Stimulated activated effector memory CD8-positive, alpha-beta T cell treated with anti-CD3 and anti-CD28 coated beads, Interleukin-12 subunit alpha, Interleukin-12 subunit beta, amount 100 ng/mL, for 72 hours (primary cell): ENCODE measurements at regions not wholly inside any gene's neighbourhood (a gene's known extent, or its start where the extent isn't known, plus 50 kb on each side); places are given as distances from the start of the nearest gene placed in this dataset.

Experiments used
- ATAC-seq: fragments of 150-1000 bp; cut with Tn5 transposase; 2 replicates; pipeline ENCODE4 v1.10.0; 2021
- DNase-seq, 2 donors: peaks; one replicate each; pipeline ENCODE4 v3.0.0; 2021 to 2022; ENCODE audit warnings: low spot score in 2 of 2
- H3K27ac Mint-ChIP-seq: one replicate; pipeline ENCODE4 v1.8.0; 2022; ENCODE audit warnings: mild to moderate bottlenecking, mixed read lengths
- H3K36me3 Mint-ChIP-seq: one replicate; pipeline ENCODE4 v1.8.0; 2022; ENCODE audit warnings: mild to moderate bottlenecking, mixed read lengths
- H3K4me1 Mint-ChIP-seq: one replicate; pipeline ENCODE4 v1.8.0; 2022; ENCODE audit warnings: mixed read lengths
- H3K4me3 Mint-ChIP-seq: one replicate; pipeline ENCODE4 v1.8.0; 2022; ENCODE audit warnings: mild to moderate bottlenecking, mixed read lengths
- H3K9me3 Mint-ChIP-seq: one replicate; pipeline ENCODE4 v1.8.0; 2022; ENCODE audit warnings: mixed read lengths

- ATAC-seq: no peak
- no peak overlapping the region for H3K4me3 Mint-ChIP-seq
- no peak for DNase-seq
- peaks cover 9% of the 10 kb centered on the region for H3K9me3 Mint-ChIP-seq
- no peak overlapping the region for H3K27ac Mint-ChIP-seq
- no peaks in the 10 kb centered on the region for H3K36me3 Mint-ChIP-seq
- no peaks in the 10 kb centered on the region for H3K4me1 Mint-ChIP-seq
Observed at GRCh38 chr3:164539215-164539614, 539.1 kb downstream of the SI start.

GRCh38 chr3:164537485-164537884, 540.8 kb downstream of the SI start:
- ATAC-seq (no peak), DNase-seq (no peak)
- Mint-ChIP-seq H3K4me1 (no peaks in the 10 kb centered on the region), H3K27ac (no peak overlapping the region), H3K4me3 (no peak overlapping the region), H3K36me3 (no peaks in the 10 kb centered on the region), H3K9me3 (peaks cover 15% of the 10 kb centered on the region)

DNA sequence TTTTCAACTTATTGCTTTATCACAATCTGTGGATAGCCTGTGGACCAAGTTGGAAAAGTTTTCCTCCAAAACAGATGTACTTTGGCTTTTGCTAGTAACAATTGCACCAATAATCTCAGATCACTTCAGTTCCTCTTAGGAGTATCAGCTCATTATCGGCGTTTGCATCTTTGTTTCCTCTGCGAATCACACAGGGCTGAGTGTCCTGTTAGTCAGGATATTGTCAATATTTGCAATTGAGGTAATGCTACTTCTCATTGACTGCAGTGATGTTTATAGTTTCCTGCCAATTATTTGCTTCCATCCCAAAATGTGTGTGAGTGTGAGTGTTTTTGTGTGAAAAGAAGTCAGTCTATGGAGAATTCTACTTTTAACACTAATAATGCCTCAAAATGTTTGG, 545.0 kb downstream of the SI start:
- ATAC-seq: no peak
- Mint-ChIP-seq H3K36me3 (no peaks in the 10 kb centered on the region), H3K4me1 (no peaks in the 10 kb centered on the region), H3K9me3 (peaks cover 19% of the 10 kb centered on the region), H3K4me3 (no peak overlapping the region), H3K27ac (no peak overlapping the region)
- no peak for DNase-seq

DNA sequence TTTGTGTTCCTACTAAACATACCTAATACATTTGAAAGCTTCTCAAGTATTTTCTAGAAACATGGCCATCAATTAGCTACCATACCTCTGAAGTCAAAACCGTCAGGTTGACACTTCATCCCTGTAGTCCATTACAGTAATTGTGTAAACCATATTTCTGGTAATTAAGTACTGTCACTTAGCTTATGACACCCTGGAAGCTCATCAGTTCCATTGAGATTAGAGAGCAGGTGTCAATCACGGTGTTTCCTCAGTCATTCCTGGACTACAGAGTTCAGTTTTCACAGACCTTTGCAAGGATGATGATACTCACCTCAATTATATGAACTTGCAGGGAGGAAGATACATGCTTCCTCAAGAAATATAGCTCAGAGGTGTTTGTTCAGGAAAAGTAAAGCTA, 552.0 kb downstream of the SI start:
- H3K36me3 Mint-ChIP-seq: no peaks in the 10 kb centered on the region
- no peak for DNase-seq

DNA sequence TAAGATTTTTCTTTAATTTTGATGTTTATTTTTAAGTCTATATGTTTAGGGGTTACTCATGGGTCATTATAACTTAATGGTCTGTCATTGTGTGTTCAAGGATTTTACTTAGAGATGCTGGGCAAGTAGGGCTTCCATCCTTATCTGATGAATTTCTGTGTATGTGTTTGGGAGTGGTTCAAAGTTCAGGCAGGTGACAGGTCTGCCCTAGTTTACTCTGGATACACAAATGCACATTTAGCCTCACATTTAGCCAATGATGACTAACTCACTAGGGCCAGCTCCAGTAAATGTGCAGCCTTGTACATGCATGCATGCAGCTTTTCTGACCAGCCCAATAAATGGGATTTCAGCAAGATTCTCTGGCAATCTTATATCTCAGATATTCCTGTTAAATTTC, 554.1 kb downstream of the SI start:
- no peaks in the 10 kb centered on the region for H3K4me1 Mint-ChIP-seq

More for the DNA sequence above, 552.0 kb downstream of the SI start:
- Mint-ChIP-seq H3K27ac (no peak overlapping the region), H3K4me3 (no peak overlapping the region), H3K9me3 (peaks cover 19% of the 10 kb centered on the region), H3K4me1 (no peaks in the 10 kb centered on the region)
- no peak for ATAC-seq

GRCh38 chr3:164522073-164522763, 556.1 kb downstream of the SI start:
- Mint-ChIP-seq H3K36me3 (no peaks in the 10 kb centered on the region), H3K9me3 (peaks cover 23% of the 10 kb centered on the region), H3K4me1 (no peaks in the 10 kb centered on the region), H3K27ac (no peak overlapping the region), H3K4me3 (no peak overlapping the region)
- DNase-seq (no peak), ATAC-seq (peak; percentile 42)

More for the DNA sequence above, 554.1 kb downstream of the SI start:
- no peaks in the 10 kb centered on the region for H3K36me3 Mint-ChIP-seq
- DNase-seq: no peak
- H3K27ac Mint-ChIP-seq: no peak overlapping the region
- no peak overlapping the region for H3K4me3 Mint-ChIP-seq
- H3K9me3 Mint-ChIP-seq: peaks cover 19% of the 10 kb centered on the region
- no peak for ATAC-seq

GRCh38 chr3:164521644-164522043, 556.7 kb downstream of the SI start:
- no peak overlapping the region for H3K27ac Mint-ChIP-seq
- no peaks in the 10 kb centered on the region for H3K36me3 Mint-ChIP-seq
- H3K4me1 Mint-ChIP-seq: no peaks in the 10 kb centered on the region
- ATAC-seq (peak; percentile 34), DNase-seq (no peak)
- peaks cover 25% of the 10 kb centered on the region for H3K9me3 Mint-ChIP-seq
- no peak overlapping the region for H3K4me3 Mint-ChIP-seq

DNA sequence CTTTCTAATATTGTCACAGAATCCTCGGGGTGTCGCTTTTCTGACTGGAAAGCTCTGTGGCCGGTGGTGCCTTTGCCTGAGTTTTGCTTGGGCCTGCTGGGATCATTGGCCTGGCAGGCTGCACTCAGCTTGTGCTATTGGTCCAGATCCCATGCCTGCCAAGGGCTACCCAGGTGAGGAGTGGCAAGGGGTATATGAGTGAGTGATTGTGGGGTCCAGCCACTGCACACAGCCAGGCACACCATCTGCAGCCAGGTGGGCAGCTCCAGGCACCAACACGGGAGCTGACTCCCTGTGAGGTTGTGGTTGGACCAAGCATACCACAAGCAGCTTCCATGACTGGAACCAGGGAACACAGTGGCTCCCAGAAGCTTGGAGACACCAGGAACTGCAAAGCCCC, 557.2 kb downstream of the SI start:
- no peak for DNase-seq
- Mint-ChIP-seq H3K4me1 (no peaks in the 10 kb centered on the region), H3K27ac (no peak overlapping the region), H3K9me3 (peaks cover 27% of the 10 kb centered on the region), H3K36me3 (no peaks in the 10 kb centered on the region), H3K4me3 (no peak overlapping the region)
- ATAC-seq: no peak

GRCh38 chr3:164515256-164515655, 563.0 kb downstream of the SI start:
- DNase-seq: no peak
- peaks cover 16% of the 10 kb centered on the region for H3K9me3 Mint-ChIP-seq
- no peaks in the 10 kb centered on the region for H3K4me1 Mint-ChIP-seq
- no peaks in the 10 kb centered on the region for H3K36me3 Mint-ChIP-seq
- no peak overlapping the region for H3K27ac Mint-ChIP-seq
- H3K4me3 Mint-ChIP-seq: no peak overlapping the region
- ATAC-seq: peak; percentile 8

- no peaks in the 10 kb centered on the region for H3K4me1 Mint-ChIP-seq
- ATAC-seq (no peak), DNase-seq (no peak)
- no peak overlapping the region for H3K27ac Mint-ChIP-seq
- peaks cover 14% of the 10 kb centered on the region for H3K9me3 Mint-ChIP-seq
- H3K4me3 Mint-ChIP-seq: no peak overlapping the region
- no peaks in the 10 kb centered on the region for H3K36me3 Mint-ChIP-seq
Observed at GRCh38 chr3:164514576-164514975, 563.7 kb downstream of the SI start.

DNA sequence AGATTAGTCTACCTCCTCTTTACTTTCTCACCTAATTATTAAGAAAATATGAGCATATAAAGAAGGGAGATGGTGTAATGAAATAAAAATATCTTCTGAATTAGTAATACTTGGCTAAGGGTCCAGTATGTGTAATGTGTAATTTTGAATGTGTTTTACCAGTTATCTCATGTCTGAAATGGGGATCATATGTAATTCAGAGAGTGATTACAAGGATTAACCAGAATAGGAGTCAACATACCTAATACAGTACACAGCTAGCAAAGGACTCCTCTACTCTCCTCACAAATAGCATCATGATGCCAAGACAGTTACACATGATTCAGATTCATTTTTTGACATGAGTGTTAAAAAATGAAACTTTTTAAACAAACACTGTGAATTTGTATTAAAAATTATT, 570.4 kb downstream of the SI start:
- no peak for DNase-seq
- Mint-ChIP-seq H3K4me3 (no peak overlapping the region), H3K27ac (no peak overlapping the region), H3K36me3 (no peaks in the 10 kb centered on the region), H3K9me3 (peaks cover 10% of the 10 kb centered on the region), H3K4me1 (no peaks in the 10 kb centered on the region)
- no peak for ATAC-seq

GRCh38 chr3:164498917-164499316, 579.4 kb downstream of the SI start:
- ATAC-seq (no peak), DNase-seq (no peak)
- Mint-ChIP-seq H3K4me3 (no peak overlapping the region), H3K27ac (no peak overlapping the region), H3K36me3 (no peaks in the 10 kb centered on the region), H3K4me1 (no peaks in the 10 kb centered on the region), H3K9me3 (peaks cover 3% of the 10 kb centered on the region)

DNA sequence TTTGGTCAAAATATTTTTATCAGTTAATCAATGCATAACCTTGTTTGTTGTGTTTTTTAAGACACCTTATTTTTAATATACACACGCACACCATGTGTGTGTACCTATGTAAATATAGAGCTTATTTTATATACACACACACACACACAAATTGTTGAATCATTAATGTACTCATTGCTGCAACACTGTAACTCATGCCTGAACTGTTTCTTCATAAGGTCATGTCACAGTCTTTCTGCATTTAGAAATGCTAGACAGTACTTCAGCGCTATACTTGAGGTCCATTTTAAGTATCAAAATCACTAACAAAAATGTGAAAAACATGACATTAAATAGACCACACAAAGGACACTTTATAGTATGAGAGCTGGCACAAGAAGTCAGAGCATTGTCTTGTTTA, 589.4 kb downstream of the SI start:
- ATAC-seq: no peak
- no peaks in the 10 kb centered on the region for H3K4me1 Mint-ChIP-seq
- H3K27ac Mint-ChIP-seq: no peak overlapping the region
- peaks cover 8% of the 10 kb centered on the region for H3K9me3 Mint-ChIP-seq
- no peak for DNase-seq
- no peak overlapping the region for H3K4me3 Mint-ChIP-seq
- H3K36me3 Mint-ChIP-seq: no peaks in the 10 kb centered on the region

GRCh38 chr3:164486150-164486549, 592.1 kb downstream of the SI start:
- ATAC-seq (no peak), DNase-seq (no peak)
- no peak overlapping the region for H3K4me3 Mint-ChIP-seq
- H3K9me3 Mint-ChIP-seq: peaks cover 16% of the 10 kb centered on the region
- H3K36me3 Mint-ChIP-seq: no peaks in the 10 kb centered on the region
- H3K27ac Mint-ChIP-seq: no peak overlapping the region
- H3K4me1 Mint-ChIP-seq: no peaks in the 10 kb centered on the region

- Mint-ChIP-seq H3K4me1 (no peaks in the 10 kb centered on the region), H3K27ac (no peak overlapping the region), H3K9me3 (peaks cover 19% of the 10 kb centered on the region), H3K36me3 (no peaks in the 10 kb centered on the region), H3K4me3 (no peak overlapping the region)
- no peak for DNase-seq
- ATAC-seq: no peak
Observed at GRCh38 chr3:164479978-164480377, 598.3 kb downstream of the SI start.

- Mint-ChIP-seq H3K4me1 (no peaks in the 10 kb centered on the region), H3K27ac (no peak overlapping the region), H3K4me3 (no peak overlapping the region), H3K9me3 (peaks cover 22% of the 10 kb centered on the region), H3K36me3 (no peaks in the 10 kb centered on the region)
- no peak for DNase-seq
- ATAC-seq: no peak
Observed at GRCh38 chr3:164479406-164479805, 598.9 kb downstream of the SI start.

DNA sequence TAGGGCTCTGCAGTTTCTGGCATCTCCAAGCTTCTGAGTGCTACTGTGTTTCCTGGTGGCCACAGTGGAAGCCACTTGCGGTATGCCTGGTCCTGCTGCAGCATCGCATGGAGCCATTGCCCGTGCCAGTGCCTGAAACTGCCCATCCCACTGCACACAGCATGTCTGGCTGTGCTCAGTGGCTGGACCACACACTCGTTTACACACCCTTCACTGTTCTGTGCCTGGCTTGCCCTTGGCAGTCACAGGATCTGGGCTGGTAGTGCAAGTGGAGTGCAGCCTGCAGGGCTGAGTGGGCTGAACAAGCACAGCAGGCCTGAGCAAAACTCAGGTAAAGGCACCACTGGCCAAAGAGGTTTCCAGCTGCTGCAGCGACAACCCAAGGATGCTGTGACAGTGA, 600.0 kb downstream of the SI start:
- no peaks in the 10 kb centered on the region for H3K36me3 Mint-ChIP-seq
- H3K4me1 Mint-ChIP-seq: no peaks in the 10 kb centered on the region
- no peak overlapping the region for H3K27ac Mint-ChIP-seq
- DNase-seq (no peak), ATAC-seq (no peak)
- H3K4me3 Mint-ChIP-seq: no peak overlapping the region
- H3K9me3 Mint-ChIP-seq: peaks cover 19% of the 10 kb centered on the region
